Hepatocyte (in vitro differentiated cells): ENCODE measurements at regions not wholly inside any gene's neighbourhood (a gene's known extent, or its start where the extent isn't known, plus 50 kb on each side); places are given as distances from the start of the nearest gene placed in this dataset.

Source experiments
- EZH2 ChIP-seq: fragments of 200-600 bp; sonication (generic); IDR thresholded peaks from 2 replicates; pipeline ENCODE4 v1.6.1; 2016; ENCODE audit warnings: antibody characterized with exemption, mild to moderate bottlenecking, borderline replicate concordance
- TF ChIP-seq, protein P1 (sequence below): fragments of 200-600 bp; sonication (generic); IDR thresholded peaks from 2 replicates; pipeline ENCODE4 v1.5.1; 2016; ENCODE audit warnings: antibody characterized with exemption, mild to moderate bottlenecking; ENCODE audit not compliant: poor library complexity

DNA sequence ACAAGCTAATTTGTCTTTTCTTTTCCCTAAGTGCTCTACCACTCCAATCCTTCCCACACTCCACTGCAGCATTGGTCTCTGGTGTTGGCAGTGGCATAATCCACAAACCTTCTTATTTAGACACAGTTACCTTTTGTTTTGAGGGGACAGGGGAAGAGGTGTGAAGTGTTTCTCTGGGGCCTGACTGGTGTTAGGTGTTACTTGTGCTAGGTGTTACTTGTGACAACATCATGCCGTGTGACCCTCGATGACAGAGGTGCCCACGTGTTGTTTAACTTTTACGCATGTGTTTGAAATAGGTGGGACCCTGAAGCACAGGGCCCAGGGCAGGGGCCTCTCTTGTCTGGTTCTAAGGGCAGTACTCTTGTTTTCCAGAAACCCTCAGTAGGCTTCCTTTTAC lies 70.5 kb upstream of the SPRY4 start:
- TF ChIP-seq, protein P1, sequence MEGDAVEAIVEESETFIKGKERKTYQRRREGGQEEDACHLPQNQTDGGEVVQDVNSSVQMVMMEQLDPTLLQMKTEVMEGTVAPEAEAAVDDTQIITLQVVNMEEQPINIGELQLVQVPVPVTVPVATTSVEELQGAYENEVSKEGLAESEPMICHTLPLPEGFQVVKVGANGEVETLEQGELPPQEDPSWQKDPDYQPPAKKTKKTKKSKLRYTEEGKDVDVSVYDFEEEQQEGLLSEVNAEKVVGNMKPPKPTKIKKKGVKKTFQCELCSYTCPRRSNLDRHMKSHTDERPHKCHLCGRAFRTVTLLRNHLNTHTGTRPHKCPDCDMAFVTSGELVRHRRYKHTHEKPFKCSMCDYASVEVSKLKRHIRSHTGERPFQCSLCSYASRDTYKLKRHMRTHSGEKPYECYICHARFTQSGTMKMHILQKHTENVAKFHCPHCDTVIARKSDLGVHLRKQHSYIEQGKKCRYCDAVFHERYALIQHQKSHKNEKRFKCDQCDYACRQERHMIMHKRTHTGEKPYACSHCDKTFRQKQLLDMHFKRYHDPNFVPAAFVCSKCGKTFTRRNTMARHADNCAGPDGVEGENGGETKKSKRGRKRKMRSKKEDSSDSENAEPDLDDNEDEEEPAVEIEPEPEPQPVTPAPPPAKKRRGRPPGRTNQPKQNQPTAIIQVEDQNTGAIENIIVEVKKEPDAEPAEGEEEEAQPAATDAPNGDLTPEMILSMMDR: no peak
- no peak for TF ChIP-seq EZH2
